ENCODE measurements at regions not wholly inside any gene's neighbourhood (a gene's known extent, or its start where the extent isn't known, plus 50 kb on each side); places are given as distances from the start of the nearest gene placed in this dataset.
"Not testable (repeated sequence)": the region's sequence is repeated elsewhere in the genome, so short reads cannot be mapped to it uniquely, and the experiment has no call there.

- DNase-seq (ENCODE audit: low read depth in 2 of 2), result no peak
- TF ChIP-seq, protein P1, sequence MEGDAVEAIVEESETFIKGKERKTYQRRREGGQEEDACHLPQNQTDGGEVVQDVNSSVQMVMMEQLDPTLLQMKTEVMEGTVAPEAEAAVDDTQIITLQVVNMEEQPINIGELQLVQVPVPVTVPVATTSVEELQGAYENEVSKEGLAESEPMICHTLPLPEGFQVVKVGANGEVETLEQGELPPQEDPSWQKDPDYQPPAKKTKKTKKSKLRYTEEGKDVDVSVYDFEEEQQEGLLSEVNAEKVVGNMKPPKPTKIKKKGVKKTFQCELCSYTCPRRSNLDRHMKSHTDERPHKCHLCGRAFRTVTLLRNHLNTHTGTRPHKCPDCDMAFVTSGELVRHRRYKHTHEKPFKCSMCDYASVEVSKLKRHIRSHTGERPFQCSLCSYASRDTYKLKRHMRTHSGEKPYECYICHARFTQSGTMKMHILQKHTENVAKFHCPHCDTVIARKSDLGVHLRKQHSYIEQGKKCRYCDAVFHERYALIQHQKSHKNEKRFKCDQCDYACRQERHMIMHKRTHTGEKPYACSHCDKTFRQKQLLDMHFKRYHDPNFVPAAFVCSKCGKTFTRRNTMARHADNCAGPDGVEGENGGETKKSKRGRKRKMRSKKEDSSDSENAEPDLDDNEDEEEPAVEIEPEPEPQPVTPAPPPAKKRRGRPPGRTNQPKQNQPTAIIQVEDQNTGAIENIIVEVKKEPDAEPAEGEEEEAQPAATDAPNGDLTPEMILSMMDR (IDR thresholded peaks at IDR 0.05; ENCODE audit: low read depth, low read length), result no peak
- H3K4me3 ChIP-seq (replicated peaks in 1 of 2; ENCODE audit: low read depth in 2 of 2, low read length in 2 of 2), result no peak overlapping the region
Measured at GRCh38 chr17:16888413-16889087, 83.4 kb downstream of the TNFRSF13B start.

- no peak for DNase-seq (ENCODE audit: low read depth in 2 of 2)
- H3K4me3 ChIP-seq (replicated peaks in 1 of 2; ENCODE audit: low read depth in 2 of 2, low read length in 2 of 2), result no peak overlapping the region
- TF ChIP-seq, protein P1 (IDR thresholded peaks at IDR 0.05; ENCODE audit: low read depth, low read length), result no peak
Measured at GRCh38 chr17:16887523-16888095, 84.3 kb downstream of the TNFRSF13B start.

DNA sequence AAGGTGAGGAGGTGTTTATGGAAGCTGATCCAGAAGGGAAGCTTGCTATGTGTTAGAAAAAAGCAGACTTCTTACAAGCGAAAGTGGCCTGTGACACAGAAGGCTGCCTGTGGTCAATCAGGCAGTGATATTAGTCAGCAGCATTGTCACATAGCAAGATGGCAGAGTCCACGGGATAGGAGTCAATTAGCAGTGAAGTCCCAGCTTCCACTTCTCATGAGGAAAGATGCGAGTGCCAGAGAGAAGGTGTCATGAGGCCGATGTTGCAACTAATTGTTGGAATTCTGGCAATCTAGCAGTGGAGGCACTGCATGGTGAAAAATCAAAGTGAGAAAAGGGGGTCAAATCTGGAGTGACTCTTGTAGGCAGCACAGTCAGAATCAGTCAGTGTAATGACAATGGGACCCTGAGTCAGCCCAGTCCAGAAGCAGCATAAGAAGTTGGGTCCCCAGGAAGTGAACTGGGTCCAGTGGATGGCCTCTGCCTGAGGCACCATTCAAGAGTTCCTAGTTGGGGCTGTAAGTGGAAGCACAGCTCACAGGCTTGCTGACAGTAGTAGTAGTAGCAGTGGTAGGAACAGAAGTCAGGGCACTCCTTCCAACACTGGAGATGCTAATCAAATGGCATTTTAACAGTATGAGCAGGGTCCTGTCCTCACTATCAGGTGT is 85.1 kb downstream of the TNFRSF13B start:
- DNase-seq (ENCODE audit: low read depth in 2 of 2), result no peak
- TF ChIP-seq, protein P1 (IDR thresholded peaks at IDR 0.05; ENCODE audit: low read depth, low read length), result no peak
- no peak overlapping the region for H3K4me3 ChIP-seq (replicated peaks in 1 of 2; ENCODE audit: low read depth in 2 of 2, low read length in 2 of 2)

GRCh38 chr17:16885204-16885603 is 86.7 kb downstream of the TNFRSF13B start:
- not testable (repeated sequence) for H3K4me3 ChIP-seq (replicated peaks in 1 of 2; ENCODE audit: low read depth in 2 of 2, low read length in 2 of 2); DNase-seq (ENCODE audit: low read depth in 2 of 2)

GRCh38 chr17:16882926-16883265 is 89.0 kb downstream of the TNFRSF13B start:
- not testable (repeated sequence) for DNase-seq (ENCODE audit: low read depth in 2 of 2); H3K4me3 ChIP-seq (replicated peaks in 1 of 2; ENCODE audit: low read depth in 2 of 2, low read length in 2 of 2)

GRCh38 chr17:16882243-16882925 is 89.5 kb downstream of the TNFRSF13B start:
- DNase-seq (ENCODE audit: low read depth in 2 of 2), result no peak
- H3K4me3 ChIP-seq (replicated peaks in 1 of 2; ENCODE audit: low read depth in 2 of 2, low read length in 2 of 2), result no peak overlapping the region
- TF ChIP-seq, protein P1 (IDR thresholded peaks at IDR 0.05; ENCODE audit: low read depth, low read length), result no peak

DNA sequence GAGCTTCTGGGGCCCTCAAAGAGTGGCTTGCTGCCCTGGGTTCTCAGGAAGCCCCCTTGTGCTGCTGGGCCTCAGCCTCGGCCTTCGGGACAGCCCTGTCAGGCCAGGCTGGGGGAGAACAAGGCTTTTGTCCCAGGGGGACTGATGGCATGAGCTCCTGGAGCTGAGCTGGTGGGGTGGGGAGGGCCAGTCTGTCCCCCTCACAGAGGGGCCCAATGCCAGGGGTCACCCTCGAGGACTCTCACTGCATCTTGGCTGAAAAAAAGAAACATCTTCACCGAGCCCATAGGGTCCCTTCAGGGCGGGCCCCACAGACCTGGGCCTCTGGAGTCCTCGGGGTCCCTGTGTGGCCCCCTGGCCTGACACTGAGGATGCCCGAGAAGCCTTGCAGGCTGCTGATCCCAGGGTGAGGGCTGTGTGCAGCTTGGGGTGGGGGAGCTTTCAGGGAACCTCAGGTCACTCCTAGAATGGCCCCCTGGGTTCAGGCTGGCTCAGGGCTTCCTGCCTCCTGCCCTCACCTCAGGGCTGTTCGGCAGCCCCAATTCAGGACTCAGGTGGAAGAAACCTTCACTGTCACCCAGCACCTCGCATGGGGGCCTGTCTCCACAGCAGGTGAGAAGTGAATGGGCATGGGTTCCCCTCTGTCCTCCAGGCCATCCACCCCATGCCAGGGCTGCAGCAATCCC is 90.5 kb downstream of the TNFRSF13B start:
- no peak for DNase-seq (ENCODE audit: low read depth in 2 of 2)
- H3K4me3 ChIP-seq (replicated peaks in 1 of 2; ENCODE audit: low read depth in 2 of 2, low read length in 2 of 2), result no peak overlapping the region

More for the DNA sequence above, 90.5 kb downstream of the TNFRSF13B start:
- TF ChIP-seq, protein P1 (IDR thresholded peaks at IDR 0.05; ENCODE audit: low read depth, low read length), result no peak

All from cardiac fibroblast (primary cell).